ENCODE measurements at regions not wholly inside any gene's neighbourhood (a gene's known extent, or its start where the extent isn't known, plus 50 kb on each side); places are given as distances from the start of the nearest gene placed in this dataset.

GRCh38 chr9:77084094-77084493 is 64.6 kb downstream of the FOXB2 start:
- in situ Hi-C loops (cut with MboI; ENCODE audit: low sequenced_read_pairs) = no loop called here

- in situ Hi-C loops (cut with MboI; ENCODE audit: low sequenced_read_pairs) = no loop called here
These were observed 66.0 kb downstream of the FOXB2 start for GRCh38 chr9:77085416-77085815.

- in situ Hi-C loops (cut with MboI; ENCODE audit: low sequenced_read_pairs) = no loop called here
These were observed 68.1 kb downstream of the FOXB2 start for GRCh38 chr9:77087506-77087905.

GRCh38 chr9:77092536-77092935 is 73.1 kb downstream of the FOXB2 start:
- in situ Hi-C loops (cut with MboI; ENCODE audit: low sequenced_read_pairs) = no loop called here

- in situ Hi-C loops (cut with MboI; ENCODE audit: low sequenced_read_pairs) = no loop called here
These were observed 74.7 kb downstream of the FOXB2 start for GRCh38 chr9:77094150-77094549.

GRCh38 chr9:77097335-77097734 is 77.9 kb downstream of the FOXB2 start:
- in situ Hi-C loops (cut with MboI; ENCODE audit: low sequenced_read_pairs) = no loop called here

GRCh38 chr9:77099388-77099787 is 77.9 kb upstream of the VPS13A start:
- in situ Hi-C loops (cut with MboI; ENCODE audit: low sequenced_read_pairs) = no loop called here

GRCh38 chr9:77111408-77111807 is 65.9 kb upstream of the VPS13A start:
- in situ Hi-C loops (cut with MboI; ENCODE audit: low sequenced_read_pairs) = loop anchor here (25.0 kb wide), 1 partner anchor 101 kb away; no protein-coding TSS in a partner anchor

GRCh38 chr9:77125665-77126064 is 51.7 kb upstream of the VPS13A start:
- in situ Hi-C loops (cut with MboI; ENCODE audit: low sequenced_read_pairs) = no loop called here

- in situ Hi-C loops (cut with MboI; ENCODE audit: low sequenced_read_pairs) = no loop called here
These were observed 50.3 kb upstream of the VPS13A start for GRCh38 chr9:77127071-77127470.
